HUES64 (cell line): ENCODE measurements at regions not wholly inside any gene's neighbourhood (a gene's known extent, or its start where the extent isn't known, plus 50 kb on each side); places are given as distances from the start of the nearest gene placed in this dataset.
A peak's percentile ranks its signal among the peaks of the same experiment; 100 is the strongest.

Experiments used
- H3K27ac ChIP-seq: 2 replicates; pipeline ENCODE4 v1.7.0; 2013; ENCODE audit warnings: low read depth, low read length, inconsistent platforms
- H3K27me3 ChIP-seq: 2 replicates; pipeline ENCODE4 v1.6.1; 2013; ENCODE audit warnings: mild to moderate bottlenecking, low read length; ENCODE audit not compliant: insufficient read depth
- H3K36me3 ChIP-seq: 2 replicates; pipeline ENCODE4 v1.6.1; 2013; ENCODE audit warnings: mild to moderate bottlenecking, low read length; ENCODE audit not compliant: insufficient read depth
- H3K4me1 ChIP-seq: 2 replicates; pipeline ENCODE4 v1.6.1; 2013; ENCODE audit warnings: mild to moderate bottlenecking, low read length, moderate library complexity; ENCODE audit not compliant: insufficient read depth
- H3K4me3 ChIP-seq: 2 replicates; pipeline ENCODE4 v1.5.1; 2013; ENCODE audit warnings: mild to moderate bottlenecking, low read length, moderate library complexity
- H3K9ac ChIP-seq: 2 replicates; pipeline ENCODE4 v1.6.1; 2013; ENCODE audit warnings: mild to moderate bottlenecking, low read depth, low read length
- H3K9me3 ChIP-seq: 2 replicates; pipeline ENCODE4 v1.6.1; 2013; ENCODE audit warnings: low read depth, low read length; ENCODE audit not compliant: insufficient read depth
- WGBS: fragments of 150-250, 120-280 bp; methylation state at CpG from one replicate; pipeline ENCODE4 v1.1.7; 2013; ENCODE audit warnings: missing lambda C conversion rate; 5-methylcytosine and 5-hydroxymethylcytosine counted together

- H3K27me3 ChIP-seq: no peaks in the 10 kb centered on the region
- H3K9me3 ChIP-seq: peaks cover 6% of the 10 kb centered on the region; the same call in 1 of the 2 replicates
- H3K36me3 ChIP-seq: no peaks in the 10 kb centered on the region
- 86% methylated on average over 2 of the region's 2 CpGs for WGBS
- no peak overlapping the region for H3K4me3 ChIP-seq
- H3K27ac ChIP-seq: peak overlapping the region; percentile 66; the same call in 1 of the 2 replicates
- no peak overlapping the region for H3K9ac ChIP-seq
- H3K4me1 ChIP-seq: peaks cover 44% of the 10 kb centered on the region
Observed at GRCh38 chr5:129399069-129399468, 61.0 kb upstream of the ADAMTS19 start.

- peaks cover 42% of the 10 kb centered on the region for H3K4me1 ChIP-seq
- H3K9ac ChIP-seq: no peak overlapping the region
- no peak overlapping the region for H3K27ac ChIP-seq
- H3K27me3 ChIP-seq: no peaks in the 10 kb centered on the region
- H3K36me3 ChIP-seq: no peaks in the 10 kb centered on the region
- no peak overlapping the region for H3K4me3 ChIP-seq
- peaks cover 6% of the 10 kb centered on the region; the same call in 1 of the 2 replicates for H3K9me3 ChIP-seq
- 93% methylated on average over 4 of the region's 5 CpGs for WGBS
Observed at GRCh38 chr5:129400395-129400983, 59.6 kb upstream of the ADAMTS19 start.

DNA sequence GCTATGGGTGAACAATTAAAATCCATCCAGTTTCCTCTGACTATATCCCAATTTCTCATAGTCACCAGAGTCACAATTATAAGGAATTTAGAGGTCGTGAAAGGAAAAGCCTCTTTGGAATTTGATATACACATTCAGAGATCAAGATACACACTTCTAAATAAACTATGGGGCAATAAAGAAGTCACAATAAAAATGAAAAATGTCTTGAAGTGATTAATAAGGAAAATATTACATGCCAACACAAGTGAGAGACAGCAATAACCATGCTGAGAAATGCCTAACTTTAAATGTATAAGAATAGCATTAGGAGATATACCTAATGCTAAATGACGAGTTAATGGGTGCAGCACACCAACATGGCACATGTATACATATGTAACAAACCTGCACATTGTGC lies 54.9 kb upstream of the ADAMTS19 start:
- WGBS: no CpG with 5 or more reads among the region's 2 CpGs
- H3K4me1 ChIP-seq: peaks cover 15% of the 10 kb centered on the region
- H3K36me3 ChIP-seq: no peaks in the 10 kb centered on the region
- H3K9ac ChIP-seq: no peak overlapping the region
- H3K4me3 ChIP-seq: no peak overlapping the region
- no peak overlapping the region for H3K27ac ChIP-seq
- no peaks in the 10 kb centered on the region for H3K27me3 ChIP-seq
- no peaks in the 10 kb centered on the region for H3K9me3 ChIP-seq

- Histone ChIP-seq H3K4me1 (peaks cover 22% of the 10 kb centered on the region), H3K27ac (no peak overlapping the region)
Observed at GRCh38 chr5:129406440-129406839, 53.7 kb upstream of the ADAMTS19 start.

More at GRCh38 chr5:129406440-129406839, 53.7 kb upstream of the ADAMTS19 start:
- Histone ChIP-seq H3K4me3 (no peak overlapping the region), H3K9me3 (no peaks in the 10 kb centered on the region), H3K36me3 (no peaks in the 10 kb centered on the region), H3K9ac (no peak overlapping the region), H3K27me3 (no peaks in the 10 kb centered on the region)
